Lung (tissue), 11 donors: ENCODE measurements at regions not wholly inside any gene's neighbourhood (a gene's known extent, or its start where the extent isn't known, plus 50 kb on each side); places are given as distances from the start of the nearest gene placed in this dataset.
A peak's percentile ranks its signal among the peaks of the same experiment; 100 is the strongest.

Experiments
- ATAC-seq: fragments of 200-7000 bp; cut with Tn5 transposase; one replicate; pipeline ENCODE4 v1.9.1; 2020; ENCODE audit warnings: moderate number of reproducible peaks; ENCODE audit not compliant: insufficient read depth, low FRiP score
- DNase-seq, 3 donors: peaks; one replicate each; pipeline ENCODE4 v3.0.0-alpha.2; 2013 to 2017
- H3K27ac ChIP-seq, 2 donors: one replicate each; pipeline ENCODE4 v1.5.1; 2013; ENCODE audit warnings: mild to moderate bottlenecking in 2 of 2, moderate library complexity in 2 of 2, control low read depth in 1 of 2, inconsistent platforms in 1 of 2, low read depth in 1 of 2, low read length in 1 of 2
- H3K27me3 ChIP-seq, 3 donors: one replicate each; pipeline ENCODE4 v1.5.1; 2013; ENCODE audit warnings: low read length in 2 of 3; ENCODE audit not compliant: control insufficient read depth in 3 of 3, insufficient read depth in 3 of 3
- H3K36me3 ChIP-seq, 4 donors: one replicate each; pipeline ENCODE4 v1.5.1; 2013; ENCODE audit warnings: low read length in 4 of 4, mild to moderate bottlenecking in 1 of 4, moderate library complexity in 1 of 4; ENCODE audit not compliant: control insufficient read depth in 4 of 4, insufficient read depth in 4 of 4
- H3K4me1 ChIP-seq, 5 donors: one replicate each; pipeline ENCODE4 v1.5.1; 2013; ENCODE audit warnings: low read length in 5 of 5, mild to moderate bottlenecking in 2 of 5, moderate library complexity in 1 of 5; ENCODE audit not compliant: control insufficient read depth in 5 of 5, insufficient read depth in 5 of 5
- H3K4me3 ChIP-seq: one replicate; pipeline ENCODE4 v1.5.1; 2013; ENCODE audit warnings: mild to moderate bottlenecking, control low read depth, moderate library complexity
- H3K9ac ChIP-seq, 2 donors: one replicate each; pipeline ENCODE4 v1.5.1; 2013; ENCODE audit warnings: low read length in 2 of 2, control low read depth in 1 of 2; ENCODE audit not compliant: insufficient read depth in 1 of 2
- H3K9me3 ChIP-seq, 4 donors: one replicate each; pipeline ENCODE4 v1.5.1; 2013; ENCODE audit warnings: low read length in 3 of 4, mild to moderate bottlenecking in 1 of 4, moderate library complexity in 1 of 4; ENCODE audit not compliant: control insufficient read depth in 4 of 4, insufficient read depth in 3 of 4
- CTCF ChIP-seq: IDR thresholded peaks from 2 replicates; pipeline ENCODE4 v1.5.1; 2012; ENCODE audit warnings: mild to moderate bottlenecking; ENCODE audit errors: control extremely low read depth, extremely low read depth
- WGBS, 2 donors: extraction: QIAGEN DNeasy Blood & Tissue Kit; methylation state at CpG; one replicate each; pipeline ENCODE4 v1.1.7; 2013; 5-methylcytosine and 5-hydroxymethylcytosine counted together
- donor health status: control.
- donor health status: control.
- donor health status: Bipolar disorder and iron deficiency.
- donor health status: healthy.
- donor health status: DM: yes; HTN: yes; CAD: no.

DNA sequence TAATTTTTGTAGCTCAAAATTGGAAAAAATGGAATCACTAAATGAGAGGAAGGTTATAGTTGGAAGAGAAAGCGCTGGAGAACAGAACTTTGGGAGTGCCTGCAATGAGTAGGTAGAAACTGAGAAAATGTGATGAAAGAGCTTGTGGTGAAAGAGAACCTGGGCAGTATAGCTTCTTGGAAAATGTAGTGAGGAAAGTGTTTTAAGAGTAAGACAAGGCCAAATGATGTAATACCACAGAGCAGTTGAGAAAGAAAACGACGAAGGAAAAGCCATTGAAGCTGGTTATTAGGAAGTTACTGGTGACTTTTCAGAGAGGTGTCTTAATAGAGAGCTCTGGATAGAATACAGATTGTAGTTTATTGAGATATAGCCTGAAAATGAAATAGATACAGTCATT is 255.3 kb downstream of the AEBP2 start:
- Histone ChIP-seq H3K27me3 (no peaks in the 10 kb centered on the region), H3K4me1 (no peaks in the 10 kb centered on the region), H3K27ac (no peak overlapping the region), H3K4me3 (no peak overlapping the region), H3K36me3 (no peaks in the 10 kb centered on the region), H3K9ac (no peak overlapping the region), H3K9me3 (no peaks in the 10 kb centered on the region)
- DNase-seq, result peak in 1 of 3 donors; percentile 12
- ATAC-seq, result peak; percentile 34
- TF ChIP-seq CTCF, result no peak
- WGBS, 2 donors, result 29 to 44% methylated on average over 3 of the region's 3 CpGs

- H3K27ac ChIP-seq, result no peak overlapping the region
- H3K27me3 ChIP-seq, result no peaks in the 10 kb centered on the region
- no peaks in the 10 kb centered on the region for H3K36me3 ChIP-seq
- H3K4me1 ChIP-seq, result no peaks in the 10 kb centered on the region
- no peak for TF ChIP-seq CTCF
- no peak overlapping the region for H3K4me3 ChIP-seq
- WGBS, 2 donors, result 42 to 74% methylated on average over 3 of the region's 3 CpGs
- H3K9me3 ChIP-seq, result peaks cover 0 to 2% (median 0%) of the 10 kb centered on the region in 4 donors
- no peak for ATAC-seq
- H3K9ac ChIP-seq, result no peak overlapping the region
- DNase-seq, result no peak
Measured at GRCh38 chr12:19695244-19696098, 256.2 kb downstream of the AEBP2 start.

DNA sequence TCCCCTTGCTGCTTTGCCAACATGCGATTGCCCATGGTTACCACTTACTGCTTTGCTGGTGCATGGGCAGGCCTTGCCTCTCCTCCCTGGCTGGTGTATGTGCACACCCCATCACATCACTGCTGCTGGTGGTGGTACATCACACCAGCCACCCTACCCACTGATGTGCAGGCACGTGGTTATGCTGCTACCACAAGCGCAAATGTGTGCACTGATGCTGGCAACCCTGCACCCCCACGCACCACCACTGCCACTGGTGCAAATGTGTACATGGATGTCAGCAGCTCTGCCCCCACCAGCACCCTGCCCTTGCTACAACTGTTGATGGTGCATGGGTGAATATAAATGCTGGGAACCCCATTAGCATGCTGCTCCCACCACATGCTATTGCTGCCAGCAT is 261.7 kb downstream of the AEBP2 start:
- ATAC-seq (no peak), DNase-seq (no peak)
- no peak overlapping the region for H3K4me3 ChIP-seq
- no peaks in the 10 kb centered on the region for H3K27me3 ChIP-seq
- no peak overlapping the region for H3K9ac ChIP-seq
- no peaks in the 10 kb centered on the region for H3K36me3 ChIP-seq
- H3K4me1 ChIP-seq, result no peaks in the 10 kb centered on the region
- no peak overlapping the region for H3K27ac ChIP-seq
- WGBS, 2 donors, result 97 to 99% methylated on average over 4 of the region's 4 CpGs
- H3K9me3 ChIP-seq, result peaks cover 0 to 10% (median 9%) of the 10 kb centered on the region in 4 donors
- no peak for TF ChIP-seq CTCF
